Neural progenitor cell (in vitro differentiated cells): ENCODE measurements at regions not wholly inside any gene's neighbourhood (a gene's known extent, or its start where the extent isn't known, plus 50 kb on each side); places are given as distances from the start of the nearest gene placed in this dataset.
"Not testable (repeated sequence)": the region's sequence is repeated elsewhere in the genome, so short reads cannot be mapped to it uniquely, and the experiment has no call there.

Experiments used
- DNase-seq: peaks from one replicate; pipeline ENCODE4 v3.0.0-alpha.2; 2016; ENCODE audit warnings: low spot score
- H2AFZ ChIP-seq: fragments of 200-600 bp; sonication (generic); replicated peaks from 2 replicates; pipeline ENCODE4 v1.6.1; 2016; ENCODE audit warnings: antibody characterized with exemption
- H3F3A ChIP-seq: fragments of 200-600 bp; sonication (generic); 2 replicates; pipeline ENCODE4 v1.6.1; 2016; ENCODE audit warnings: antibody characterized with exemption, low read depth
- H3K27ac ChIP-seq: fragments of 200-600 bp; sonication (generic); 2 replicates; pipeline ENCODE4 v1.5.1; 2016; ENCODE audit warnings: mild to moderate bottlenecking
- H3K27me3 ChIP-seq: fragments of 200-600 bp; sonication (generic); 2 replicates; pipeline ENCODE4 v1.6.1; 2016; ENCODE audit warnings: mild to moderate bottlenecking, moderate library complexity
- H3K36me3 ChIP-seq: fragments of 200-600 bp; sonication (generic); 2 replicates; pipeline ENCODE4 v1.5.1; 2016
- H3K4me1 ChIP-seq: fragments of 200-600 bp; sonication (generic); 2 replicates; pipeline ENCODE4 v1.6.1; 2016; ENCODE audit warnings: mixed run types
- H3K4me2 ChIP-seq: fragments of 200-600 bp; sonication (generic); 2 replicates; pipeline ENCODE4 v1.6.1; 2016
- H3K4me3 ChIP-seq: fragments of 200-600 bp; sonication (generic); 2 replicates; pipeline ENCODE4 v1.5.1; 2016
- H3K79me2 ChIP-seq: fragments of 200-600 bp; sonication (generic); 2 replicates; pipeline ENCODE4 v1.6.1; 2016; ENCODE audit warnings: low read depth
- H3K9ac ChIP-seq: fragments of 200-600 bp; sonication (generic); 2 replicates; pipeline ENCODE4 v1.6.1; 2016
- H3K9me3 ChIP-seq: fragments of 200-600 bp; sonication (generic); 2 replicates; pipeline ENCODE4 v1.5.1; 2016; ENCODE audit warnings: low read depth
- H4K20me1 ChIP-seq: fragments of 200-600 bp; sonication (generic); 2 replicates; pipeline ENCODE4 v1.6.1; 2016; ENCODE audit warnings: low read depth
- H3K27ac Mint-ChIP-seq: 3 replicates; pipeline ENCODE4 v1.8.0; 2021; ENCODE audit warnings: mixed read lengths
- H3K27me3 Mint-ChIP-seq: 2 replicates; pipeline ENCODE4 v1.8.0; 2022; ENCODE audit warnings: low read depth, mild to moderate bottlenecking, inconsistent platforms, moderate library complexity, mixed read lengths; ENCODE audit not compliant: insufficient read depth
- H3K36me3 Mint-ChIP-seq: 3 replicates; pipeline ENCODE4 v1.8.0; 2021; ENCODE audit warnings: mixed read lengths
- H3K4me1 Mint-ChIP-seq: 3 replicates; pipeline ENCODE4 v1.8.0; 2021; ENCODE audit warnings: mixed read lengths
- H3K4me3 Mint-ChIP-seq: 3 replicates; pipeline ENCODE4 v1.8.0; 2021; ENCODE audit warnings: mild to moderate bottlenecking, moderate library complexity, mixed read lengths
- H3K9me3 Mint-ChIP-seq: 3 replicates; pipeline ENCODE4 v1.8.0; 2020; ENCODE audit warnings: mixed read lengths
- EZH2 ChIP-seq: fragments of 200-600 bp; sonication (generic); IDR thresholded peaks from 2 replicates; pipeline ENCODE4 v1.6.1; 2017; ENCODE audit warnings: antibody characterized with exemption, mild to moderate bottlenecking, moderate library complexity
- EZH2phosphoT487 ChIP-seq: fragments of 200-600 bp; sonication (generic); IDR thresholded peaks from 2 replicates; pipeline ENCODE4 v1.6.1; 2017; ENCODE audit warnings: antibody characterized with exemption
- TF ChIP-seq, protein P1 (sequence below): fragments of 200-600 bp; sonication (generic); IDR thresholded peaks from 2 replicates; pipeline ENCODE4 v1.5.1; 2017; ENCODE audit warnings: antibody characterized with exemption, mild to moderate bottlenecking

DNA sequence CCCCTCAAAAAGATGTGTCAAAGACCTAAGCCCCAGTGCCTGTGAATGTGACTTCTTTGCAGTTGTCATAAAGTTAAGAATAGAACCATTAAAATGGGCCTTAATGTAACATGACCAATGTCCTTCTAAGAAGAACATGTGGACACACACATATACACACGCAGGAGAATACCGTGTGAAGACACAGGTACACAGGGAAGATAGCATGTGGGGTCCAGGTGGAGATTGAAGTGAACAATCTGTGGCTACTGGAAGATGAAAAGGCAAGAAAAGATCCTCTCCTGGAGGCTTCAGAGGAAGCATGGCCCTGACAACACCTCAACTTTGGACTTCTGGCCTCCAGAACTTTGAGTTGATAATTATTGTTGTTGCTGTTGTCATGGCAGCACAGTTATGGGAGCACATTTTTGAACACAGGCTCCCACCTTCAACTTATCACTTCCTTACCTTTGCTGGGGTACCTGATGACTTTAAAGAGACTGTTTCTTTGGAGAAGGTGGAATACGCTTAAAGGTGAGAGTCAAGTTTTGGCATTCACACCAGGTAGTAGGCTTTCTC is 123.5 kb upstream of the ADCY2 start:
- H3K79me2 ChIP-seq: no peaks in the 10 kb centered on the region
- no peaks in the 10 kb centered on the region for H3K9me3 ChIP-seq
- H3K36me3 ChIP-seq: no peaks in the 10 kb centered on the region
- Mint-ChIP-seq H3K27ac (no peak overlapping the region), H3K9me3 (no peaks in the 10 kb centered on the region), H3K4me3 (no peak overlapping the region), H3K4me1 (no peaks in the 10 kb centered on the region), H3K36me3 (no peaks in the 10 kb centered on the region), H3K27me3 (peaks cover 6% of the 10 kb centered on the region)
- H3K27me3 ChIP-seq: no peaks in the 10 kb centered on the region
- H3K9ac ChIP-seq: no peak overlapping the region
- no peak for DNase-seq
- no peak overlapping the region for H2AFZ ChIP-seq
- no peaks in the 10 kb centered on the region for H4K20me1 ChIP-seq
- no peaks in the 10 kb centered on the region for H3K4me1 ChIP-seq
- H3K4me2 ChIP-seq: no peak overlapping the region
- no peak overlapping the region for H3K4me3 ChIP-seq
- TF ChIP-seq EZH2phosphoT487 (no peak), EZH2 (no peak)
- TF ChIP-seq, protein P1, sequence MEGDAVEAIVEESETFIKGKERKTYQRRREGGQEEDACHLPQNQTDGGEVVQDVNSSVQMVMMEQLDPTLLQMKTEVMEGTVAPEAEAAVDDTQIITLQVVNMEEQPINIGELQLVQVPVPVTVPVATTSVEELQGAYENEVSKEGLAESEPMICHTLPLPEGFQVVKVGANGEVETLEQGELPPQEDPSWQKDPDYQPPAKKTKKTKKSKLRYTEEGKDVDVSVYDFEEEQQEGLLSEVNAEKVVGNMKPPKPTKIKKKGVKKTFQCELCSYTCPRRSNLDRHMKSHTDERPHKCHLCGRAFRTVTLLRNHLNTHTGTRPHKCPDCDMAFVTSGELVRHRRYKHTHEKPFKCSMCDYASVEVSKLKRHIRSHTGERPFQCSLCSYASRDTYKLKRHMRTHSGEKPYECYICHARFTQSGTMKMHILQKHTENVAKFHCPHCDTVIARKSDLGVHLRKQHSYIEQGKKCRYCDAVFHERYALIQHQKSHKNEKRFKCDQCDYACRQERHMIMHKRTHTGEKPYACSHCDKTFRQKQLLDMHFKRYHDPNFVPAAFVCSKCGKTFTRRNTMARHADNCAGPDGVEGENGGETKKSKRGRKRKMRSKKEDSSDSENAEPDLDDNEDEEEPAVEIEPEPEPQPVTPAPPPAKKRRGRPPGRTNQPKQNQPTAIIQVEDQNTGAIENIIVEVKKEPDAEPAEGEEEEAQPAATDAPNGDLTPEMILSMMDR: no peak
- no peak overlapping the region for H3K27ac ChIP-seq
- H3F3A ChIP-seq: no peaks in the 10 kb centered on the region

DNA sequence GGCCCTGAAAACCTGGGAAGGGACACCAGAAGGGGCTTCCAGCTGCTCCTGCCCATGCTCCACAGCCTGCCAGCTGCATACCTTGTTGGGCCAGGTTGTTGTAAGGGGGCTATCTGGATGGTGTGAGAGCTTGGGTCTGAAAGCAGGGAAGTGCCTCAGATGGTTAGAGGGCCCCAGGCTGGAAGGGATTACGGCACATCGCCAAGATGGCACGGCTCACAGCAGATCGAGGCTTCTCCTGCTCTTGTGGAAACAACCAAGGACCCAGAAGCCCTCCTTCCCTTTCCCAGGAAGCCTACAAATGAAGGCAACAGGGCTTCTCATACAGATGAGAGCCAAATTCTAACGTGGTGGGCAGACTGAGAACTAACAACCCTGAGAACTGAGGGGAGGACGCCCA is 121.7 kb upstream of the ADCY2 start:
- Histone ChIP-seq H3F3A (no peaks in the 10 kb centered on the region), H3K27ac (no peak overlapping the region), H3K4me3 (no peak overlapping the region), H2AFZ (no peak overlapping the region), H3K9ac (no peak overlapping the region), H3K36me3 (no peaks in the 10 kb centered on the region), H4K20me1 (no peaks in the 10 kb centered on the region), H3K4me1 (no peaks in the 10 kb centered on the region), H3K9me3 (no peaks in the 10 kb centered on the region), H3K4me2 (no peak overlapping the region), H3K79me2 (no peaks in the 10 kb centered on the region), H3K27me3 (no peaks in the 10 kb centered on the region)
- no peak for DNase-seq
- Mint-ChIP-seq H3K27ac (no peak overlapping the region), H3K4me3 (no peak overlapping the region), H3K36me3 (no peaks in the 10 kb centered on the region), H3K27me3 (peaks cover 5% of the 10 kb centered on the region), H3K9me3 (no peaks in the 10 kb centered on the region), H3K4me1 (no peaks in the 10 kb centered on the region)
- no peak for TF ChIP-seq EZH2phosphoT487
- TF ChIP-seq, protein P1: no peak
- no peak for TF ChIP-seq EZH2

DNA sequence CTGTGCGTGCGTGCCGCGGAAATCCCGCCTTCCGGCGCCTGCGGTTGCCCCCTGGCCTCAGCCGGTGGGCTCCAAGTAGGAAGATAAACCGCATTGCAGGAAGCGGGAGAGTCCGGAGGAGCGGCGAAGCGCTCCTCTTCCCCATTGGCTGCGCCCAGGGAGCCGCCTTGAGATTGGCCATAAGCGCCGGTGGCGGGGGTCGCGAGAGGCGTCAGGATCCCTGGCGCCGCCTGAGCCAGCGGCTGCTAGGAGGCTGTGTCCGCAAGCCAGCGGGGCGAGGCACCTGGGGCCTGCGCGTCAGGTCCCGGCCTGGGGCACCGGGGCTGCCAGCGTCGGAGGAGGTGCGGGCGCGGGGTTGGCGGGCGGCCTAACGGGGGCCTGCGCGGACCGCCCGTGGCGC is 106.3 kb upstream of the ADCY2 start:
- not testable (repeated sequence) for H3K36me3 ChIP-seq, H3K4me3 ChIP-seq, H3K9me3 ChIP-seq, H3K9ac ChIP-seq, H3K27me3 Mint-ChIP-seq, H3K4me1 ChIP-seq, H3K36me3 Mint-ChIP-seq, H3K4me3 Mint-ChIP-seq, H2AFZ ChIP-seq, H3K4me2 ChIP-seq, H3K27me3 ChIP-seq, H3F3A ChIP-seq, H3K9me3 Mint-ChIP-seq, H3K4me1 Mint-ChIP-seq, H4K20me1 ChIP-seq, DNase-seq, H3K27ac Mint-ChIP-seq, H3K79me2 ChIP-seq, H3K27ac ChIP-seq

DNA sequence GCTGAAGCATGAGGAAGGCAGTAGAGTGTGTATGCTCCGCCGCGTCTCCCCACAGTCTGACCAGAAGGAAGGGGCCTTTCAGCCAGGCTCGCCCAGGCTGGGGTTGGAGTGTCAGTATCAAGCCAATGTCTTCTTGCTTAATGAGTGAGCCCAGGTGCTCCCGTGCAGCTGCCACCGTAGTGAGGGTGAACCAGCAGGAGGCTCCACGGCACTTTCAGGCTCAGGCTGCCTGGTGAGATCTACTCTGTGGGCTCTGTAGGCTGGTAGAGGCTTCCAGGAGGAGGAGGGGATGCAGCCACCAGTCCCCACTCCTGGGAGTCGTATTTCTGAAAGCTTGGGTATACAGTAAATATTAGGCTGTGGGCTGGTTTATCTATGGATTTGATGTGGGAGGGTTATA is 98.1 kb upstream of the ADCY2 start:
- H3K36me3 ChIP-seq, H2AFZ ChIP-seq, H3K27ac ChIP-seq, H4K20me1 ChIP-seq, H3K27me3 Mint-ChIP-seq, DNase-seq, H3K4me3 ChIP-seq, H3K27ac Mint-ChIP-seq, H3K79me2 ChIP-seq, H3K4me2 ChIP-seq, H3K36me3 Mint-ChIP-seq, H3K9me3 Mint-ChIP-seq, H3K4me1 ChIP-seq, H3K4me3 Mint-ChIP-seq, H3K27me3 ChIP-seq, H3F3A ChIP-seq, H3K4me1 Mint-ChIP-seq, H3K9ac ChIP-seq, H3K9me3 ChIP-seq: not testable (repeated sequence)

DNA sequence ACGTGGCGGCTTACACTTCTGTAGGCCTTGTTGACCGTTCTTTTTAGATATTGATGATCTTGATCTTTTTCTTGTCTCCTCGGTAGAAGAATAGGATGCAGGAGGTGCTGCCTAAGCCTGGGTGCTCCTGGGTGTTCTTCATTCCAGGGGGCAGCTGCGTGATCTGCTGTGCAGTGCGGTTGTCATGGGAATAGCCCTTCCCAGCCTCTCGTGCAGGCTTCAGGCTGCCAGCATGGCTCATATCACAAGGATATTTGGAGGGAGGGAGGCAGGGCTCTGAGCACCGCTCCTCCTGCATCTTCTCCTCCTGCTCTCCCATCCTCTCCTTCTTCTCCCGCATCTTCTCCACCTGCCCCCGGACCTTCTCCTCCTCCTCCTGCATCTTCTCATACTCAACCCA is 96.2 kb upstream of the ADCY2 start:
- H3K27ac ChIP-seq, H3K79me2 ChIP-seq, H3K9ac ChIP-seq, DNase-seq, H3K9me3 Mint-ChIP-seq, H3K9me3 ChIP-seq, H3K4me3 ChIP-seq, H3K27ac Mint-ChIP-seq, H4K20me1 ChIP-seq, H3K4me3 Mint-ChIP-seq, H3F3A ChIP-seq, H3K36me3 Mint-ChIP-seq, H3K27me3 Mint-ChIP-seq, H3K4me2 ChIP-seq, H3K4me1 ChIP-seq, H3K36me3 ChIP-seq, H3K27me3 ChIP-seq, H2AFZ ChIP-seq, H3K4me1 Mint-ChIP-seq: not testable (repeated sequence)

DNA sequence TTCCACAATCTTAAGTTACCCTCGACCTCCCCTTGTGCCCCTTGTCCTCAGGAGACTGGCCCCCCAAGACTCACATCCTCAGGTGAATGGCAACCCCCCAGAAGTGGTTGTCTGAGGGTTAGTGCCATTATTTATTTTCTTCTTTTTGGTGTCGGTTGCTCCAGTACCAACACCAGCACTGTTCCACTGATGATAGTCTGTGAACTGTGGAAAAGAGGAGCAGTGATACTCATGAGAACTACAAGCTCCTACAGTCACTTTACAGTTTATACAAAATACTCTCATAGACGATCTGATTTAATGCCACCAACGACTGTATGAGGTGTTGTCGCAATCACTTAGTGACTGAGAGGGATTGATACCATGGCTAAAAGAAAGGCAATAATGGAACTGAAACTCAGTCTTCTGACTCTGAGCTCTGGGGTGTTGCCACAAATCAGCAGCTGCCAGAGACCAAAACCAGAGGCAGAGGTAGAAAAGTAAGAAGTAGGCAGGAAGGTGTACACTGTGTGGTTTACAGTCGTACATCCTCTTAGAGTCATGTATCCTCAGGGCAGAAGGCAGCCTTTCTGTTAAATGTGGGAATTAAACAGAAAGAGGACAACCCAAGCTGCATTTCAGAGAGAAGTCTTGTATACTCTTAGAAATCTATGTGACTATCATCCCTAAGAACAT is 90.8 kb upstream of the ADCY2 start:
- H3K4me1 Mint-ChIP-seq, H3K36me3 Mint-ChIP-seq, DNase-seq, H3K36me3 ChIP-seq, H4K20me1 ChIP-seq, H2AFZ ChIP-seq, H3K4me2 ChIP-seq, H3K27me3 Mint-ChIP-seq, H3K9me3 ChIP-seq, H3K4me1 ChIP-seq, H3K27me3 ChIP-seq, H3K79me2 ChIP-seq, H3F3A ChIP-seq, H3K9ac ChIP-seq, H3K27ac ChIP-seq, H3K27ac Mint-ChIP-seq, H3K4me3 Mint-ChIP-seq, H3K9me3 Mint-ChIP-seq, H3K4me3 ChIP-seq: not testable (repeated sequence)

DNA sequence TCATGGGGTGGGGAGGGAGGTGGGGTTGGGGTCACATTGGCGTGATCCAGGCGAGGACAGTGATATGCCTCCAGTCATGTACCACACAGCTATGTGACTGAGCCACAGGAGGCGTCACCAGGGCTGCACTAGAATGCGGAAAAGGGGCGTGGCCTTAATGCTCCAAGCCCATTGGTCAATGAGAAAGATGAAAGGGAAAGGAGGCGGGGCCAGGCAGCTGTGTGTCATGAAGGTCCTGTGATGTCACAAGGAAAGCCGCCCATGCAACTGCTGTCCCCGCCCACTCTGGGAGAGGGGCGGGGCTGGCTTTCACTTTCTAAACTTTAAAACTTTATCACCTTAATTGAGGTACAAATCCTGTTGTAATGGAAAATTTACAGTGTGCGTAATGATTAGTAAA is 89.4 kb upstream of the ADCY2 start:
- H3K79me2 ChIP-seq, H3K4me1 ChIP-seq, H3K4me2 ChIP-seq, H2AFZ ChIP-seq, DNase-seq, H3K4me1 Mint-ChIP-seq, H3K27me3 Mint-ChIP-seq, H3K27ac ChIP-seq, H3K9me3 ChIP-seq, H3K4me3 Mint-ChIP-seq, H4K20me1 ChIP-seq, H3K27me3 ChIP-seq, H3K4me3 ChIP-seq, H3K36me3 ChIP-seq, H3K9ac ChIP-seq, H3K27ac Mint-ChIP-seq, H3K9me3 Mint-ChIP-seq, H3K36me3 Mint-ChIP-seq, H3F3A ChIP-seq: not testable (repeated sequence)
